GM21526 (cell line): ENCODE measurements at regions not wholly inside any gene's neighbourhood (a gene's known extent, or its start where the extent isn't known, plus 50 kb on each side); places are given as distances from the start of the nearest gene placed in this dataset.

Source experiments
- ATAC-seq: cut with Tn5 transposase; IDR thresholded peaks from one replicate; pipeline ENCODE4 v1.9.1; 2021; ENCODE audit warnings: moderate library complexity; ENCODE audit not compliant: unreplicated experiment, low FRiP score

GRCh38 chr3:72229952-72230351, 445.0 kb upstream of the PROK2 start:
- no peak for ATAC-seq

GRCh38 chr3:72227486-72228070, 442.6 kb upstream of the PROK2 start:
- ATAC-seq: no peak

- ATAC-seq: no peak
Observed at GRCh38 chr3:72224804-72225509, 440.0 kb upstream of the PROK2 start.

- ATAC-seq: no peak
Observed at GRCh38 chr3:72223628-72224027, 438.7 kb upstream of the PROK2 start.

GRCh38 chr3:72223116-72223515, 438.2 kb upstream of the PROK2 start:
- ATAC-seq: no peak

- no peak for ATAC-seq
Observed at GRCh38 chr3:72222410-72222809, 437.5 kb upstream of the PROK2 start.

GRCh38 chr3:72220946-72221345, 436.0 kb upstream of the PROK2 start:
- ATAC-seq: no peak

- no peak for ATAC-seq
Observed at GRCh38 chr3:72219752-72220151, 434.8 kb upstream of the PROK2 start.

- ATAC-seq: no peak
Observed at GRCh38 chr3:72217570-72217969, 432.6 kb upstream of the PROK2 start.

- ATAC-seq: no peak
Observed at GRCh38 chr3:72214066-72214951, 429.4 kb upstream of the PROK2 start.

- no peak for ATAC-seq
Observed at GRCh38 chr3:72213296-72214065, 428.5 kb upstream of the PROK2 start.

- ATAC-seq: no peak
Observed at GRCh38 chr3:72212396-72212795, 427.4 kb upstream of the PROK2 start.

- no peak for ATAC-seq
Observed at GRCh38 chr3:72210261-72210660, 425.3 kb upstream of the PROK2 start.

GRCh38 chr3:72205297-72205826, 420.4 kb upstream of the PROK2 start:
- ATAC-seq: no peak

- no peak for ATAC-seq
Observed at GRCh38 chr3:72204452-72204851, 419.5 kb upstream of the PROK2 start.

GRCh38 chr3:72203613-72204349, 418.8 kb upstream of the PROK2 start:
- ATAC-seq: no peak

- no peak for ATAC-seq
Observed at GRCh38 chr3:72203105-72203504, 418.2 kb upstream of the PROK2 start.

- ATAC-seq: no peak
Observed at GRCh38 chr3:72200332-72200731, 415.4 kb upstream of the PROK2 start.

- no peak for ATAC-seq
Observed at GRCh38 chr3:72199530-72199929, 414.6 kb upstream of the PROK2 start.
